ENCODE measurements at regions not wholly inside any gene's neighbourhood (a gene's known extent, or its start where the extent isn't known, plus 50 kb on each side); places are given as distances from the start of the nearest gene placed in this dataset.

DNA sequence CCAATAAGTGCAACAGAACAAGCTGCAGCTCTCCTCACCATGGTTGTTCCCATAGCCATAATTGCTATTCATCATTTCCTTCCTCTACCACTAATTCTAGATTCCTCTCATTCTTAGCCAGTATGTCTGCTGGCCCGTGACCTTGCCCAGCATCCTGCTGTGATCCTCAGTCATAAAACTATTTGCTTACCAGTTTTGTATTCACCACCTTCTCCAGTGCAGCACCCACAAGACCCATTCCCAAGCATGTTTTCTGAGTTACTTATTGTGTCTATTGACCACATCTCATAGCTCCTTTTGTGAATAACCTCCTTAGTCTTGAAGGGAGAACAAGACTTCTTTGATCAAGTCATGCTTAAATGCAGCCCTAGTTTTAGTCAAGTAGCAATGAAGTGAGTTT is 488.0 kb upstream of the CTNND2 start:
- Histone ChIP-seq H3K9me3 (ENCODE audit: control insufficient read depth, low read depth, low read length) (no peaks in the 10 kb centered on the region), H3K79me2 (ENCODE audit: insufficient read depth, low read length) (no peaks in the 10 kb centered on the region), H3K23ac (ENCODE audit: insufficient read length, low read depth, low read length) (no peak overlapping the region), H3K27ac (ENCODE audit: insufficient read length, low read depth, low read length) (no peak overlapping the region), H3K4me2 (ENCODE audit: insufficient read depth, insufficient read length, low read length) (no peak overlapping the region), H2BK20ac (ENCODE audit: low read depth, low read length, poor library complexity, severe bottlenecking) (no peak overlapping the region), H3K4me1 (ENCODE audit: insufficient read depth, low read length) (no peaks in the 10 kb centered on the region), H3K18ac (ENCODE audit: insufficient read length, low read depth, low read length) (no peak overlapping the region), H2BK5ac (ENCODE audit: insufficient read length, low read length) (no peak overlapping the region), H4K91ac (ENCODE audit: insufficient read length, low read depth, low read length) (no peak overlapping the region), H2BK15ac (ENCODE audit: low read depth, low read length) (no peak overlapping the region), H3T11ph (ENCODE audit: low read length) (no peak overlapping the region), H4K20me1 (ENCODE audit: control insufficient read depth, insufficient read depth, insufficient read length) (no peaks in the 10 kb centered on the region), H3K9ac (ENCODE audit: extremely low read depth, insufficient read length, low read length) (no peak overlapping the region), H3K79me1 (ENCODE audit: insufficient read depth, low read depth, low read length, poor library complexity, severe bottlenecking) (no peaks in the 10 kb centered on the region), H3K23me2 (ENCODE audit: insufficient read length, low read depth, low read length, poor library complexity, severe bottlenecking) (no peaks in the 10 kb centered on the region), H3K4ac (ENCODE audit: low read depth, low read length) (no peak overlapping the region), H3K27me3 (ENCODE audit: insufficient read depth, low read length) (no peaks in the 10 kb centered on the region), H4K8ac (replicated peaks; ENCODE audit: insufficient read length, low read depth, low read length) (no peak overlapping the region), H3K56ac (ENCODE audit: insufficient read length, low read depth, low read length) (no peak overlapping the region), H2BK12ac (ENCODE audit: insufficient read length, low read depth, low read length) (no peak overlapping the region), H4K5ac (ENCODE audit: insufficient read length, low read depth, low read length) (no peak overlapping the region), H2AK5ac (ENCODE audit: insufficient read length, low read length) (no peak overlapping the region), H3K14ac (ENCODE audit: insufficient read depth, low read length) (no peak overlapping the region), H2BK120ac (ENCODE audit: low read depth, low read length, poor library complexity, severe bottlenecking) (no peak overlapping the region), H2AFZ (ENCODE audit: low read length) (no peak overlapping the region)
- H3K36me3 Mint-ChIP-seq (ENCODE audit: insufficient read depth in 1 of 3, low read depth in 3 of 3), result no peaks in the 10 kb centered on the region
- H3K4me1 Mint-ChIP-seq, result no peaks in the 10 kb centered on the region
- TF ChIP-seq, protein P1, sequence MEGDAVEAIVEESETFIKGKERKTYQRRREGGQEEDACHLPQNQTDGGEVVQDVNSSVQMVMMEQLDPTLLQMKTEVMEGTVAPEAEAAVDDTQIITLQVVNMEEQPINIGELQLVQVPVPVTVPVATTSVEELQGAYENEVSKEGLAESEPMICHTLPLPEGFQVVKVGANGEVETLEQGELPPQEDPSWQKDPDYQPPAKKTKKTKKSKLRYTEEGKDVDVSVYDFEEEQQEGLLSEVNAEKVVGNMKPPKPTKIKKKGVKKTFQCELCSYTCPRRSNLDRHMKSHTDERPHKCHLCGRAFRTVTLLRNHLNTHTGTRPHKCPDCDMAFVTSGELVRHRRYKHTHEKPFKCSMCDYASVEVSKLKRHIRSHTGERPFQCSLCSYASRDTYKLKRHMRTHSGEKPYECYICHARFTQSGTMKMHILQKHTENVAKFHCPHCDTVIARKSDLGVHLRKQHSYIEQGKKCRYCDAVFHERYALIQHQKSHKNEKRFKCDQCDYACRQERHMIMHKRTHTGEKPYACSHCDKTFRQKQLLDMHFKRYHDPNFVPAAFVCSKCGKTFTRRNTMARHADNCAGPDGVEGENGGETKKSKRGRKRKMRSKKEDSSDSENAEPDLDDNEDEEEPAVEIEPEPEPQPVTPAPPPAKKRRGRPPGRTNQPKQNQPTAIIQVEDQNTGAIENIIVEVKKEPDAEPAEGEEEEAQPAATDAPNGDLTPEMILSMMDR (conservative IDR thresholded peaks at IDR 0.05), result no peak
- no CpG with 5 or more reads among the region's 1 CpG for WGBS (ENCODE audit: extremely low coverage, insufficient read length, low lambda C conversion rate)
- no peaks in the 10 kb centered on the region for H3K27me3 Mint-ChIP-seq (ENCODE audit: low read depth)
- no peak for DNase-seq
- no peak overlapping the region; a peak in 1 of 7 replicates for H3K27ac Mint-ChIP-seq
- no peaks in the 10 kb centered on the region for H3K9me3 Mint-ChIP-seq
- no peak overlapping the region for H3K4me3 Mint-ChIP-seq
